MM.1S (cell line): ENCODE measurements at regions not wholly inside any gene's neighbourhood (a gene's known extent, or its start where the extent isn't known, plus 50 kb on each side); places are given as distances from the start of the nearest gene placed in this dataset.

Experiments
- DNase-seq: peaks from one replicate; pipeline ENCODE4 v3.0.0-alpha.2; 2015
- H2AFZ ChIP-seq: fragments of 300-600 bp; sonication (generic); 2 replicates; pipeline ENCODE4 v1.6.0; 2016; ENCODE audit warnings: antibody characterized with exemption, low read length
- H3F3A ChIP-seq: fragments of 300-600 bp; sonication (generic); 2 replicates; pipeline ENCODE4 v1.6.1; 2016; ENCODE audit warnings: mild to moderate bottlenecking, antibody characterized with exemption, low read length, moderate library complexity, mixed read lengths; ENCODE audit not compliant: insufficient read depth
- H3K27ac ChIP-seq: fragments of 300-600 bp; sonication (generic); 2 replicates; pipeline ENCODE4 v1.5.1; 2016; ENCODE audit warnings: mild to moderate bottlenecking, low read length
- H3K27me3 ChIP-seq: fragments of 300-600 bp; sonication (generic); replicated peaks from 2 replicates; pipeline ENCODE4 v1.6.0; 2016; ENCODE audit warnings: low read length; ENCODE audit not compliant: insufficient read depth
- H3K36me3 ChIP-seq: fragments of 300-600 bp; sonication (generic); replicated peaks from 2 replicates; pipeline ENCODE4 v1.6.1; 2016; ENCODE audit warnings: mild to moderate bottlenecking, low read length, mixed read lengths; ENCODE audit not compliant: insufficient read depth
- H3K4me1 ChIP-seq: fragments of 300-600 bp; sonication (generic); 2 replicates; pipeline ENCODE4 v1.6.1; 2016; ENCODE audit warnings: low read length, mixed read lengths
- H3K4me2 ChIP-seq: fragments of 300-600 bp; sonication (generic); 2 replicates; pipeline ENCODE4 v1.6.0; 2016; ENCODE audit warnings: low read depth, low read length
- H3K4me3 ChIP-seq: fragments of 300-600 bp; sonication (generic); 2 replicates; pipeline ENCODE4 v1.5.1; 2016; ENCODE audit warnings: low read length, mixed read lengths
- H3K79me2 ChIP-seq: fragments of 300-600 bp; sonication (generic); 2 replicates; pipeline ENCODE4 v1.6.1; 2016; ENCODE audit warnings: mixed run types, low read length, mixed read lengths
- H3K9ac ChIP-seq: fragments of 300-600 bp; sonication (generic); 2 replicates; pipeline ENCODE4 v1.6.1; 2016; ENCODE audit warnings: low read length, mixed read lengths
- H3K9me2 ChIP-seq: fragments of 300-600 bp; sonication (generic); replicated peaks from 2 replicates; pipeline ENCODE4 v1.6.1; 2016; ENCODE audit warnings: mild to moderate bottlenecking, low read length, mixed read lengths; ENCODE audit not compliant: insufficient read depth
- H3K9me3 ChIP-seq: fragments of 300-600 bp; sonication (generic); replicated peaks from 2 replicates; pipeline ENCODE4 v1.6.1; 2016; ENCODE audit warnings: mild to moderate bottlenecking, low read length, mixed read lengths; ENCODE audit not compliant: insufficient read depth
- H4K20me1 ChIP-seq: fragments of 300-600 bp; sonication (generic); 2 replicates; pipeline ENCODE4 v1.6.1; 2016; ENCODE audit warnings: mild to moderate bottlenecking, low read length, moderate library complexity, mixed read lengths; ENCODE audit not compliant: insufficient read depth
- EZH2 ChIP-seq: fragments of 300-600 bp; sonication (generic); optimal IDR thresholded peaks from 2 replicates; pipeline ENCODE3; 2017; ENCODE audit warnings: low read depth, mild to moderate bottlenecking, antibody characterized with exemption, low read length, mixed read lengths
- EZH2phosphoT487 ChIP-seq: fragments of 300-600 bp; sonication (generic); IDR thresholded peaks from 2 replicates; pipeline ENCODE4 v1.6.1; 2018; ENCODE audit warnings: antibody characterized with exemption, low read length
- TF ChIP-seq, protein P1 (sequence below): fragments of 300-600 bp; sonication (generic); IDR thresholded peaks from 2 replicates; pipeline ENCODE4 v1.5.1; 2016; ENCODE audit warnings: antibody characterized with exemption, low read length, mixed read lengths

- H3K9ac ChIP-seq = no peak overlapping the region
- TF ChIP-seq EZH2phosphoT487 (no peak), EZH2 (no peak)
- TF ChIP-seq, protein P1, sequence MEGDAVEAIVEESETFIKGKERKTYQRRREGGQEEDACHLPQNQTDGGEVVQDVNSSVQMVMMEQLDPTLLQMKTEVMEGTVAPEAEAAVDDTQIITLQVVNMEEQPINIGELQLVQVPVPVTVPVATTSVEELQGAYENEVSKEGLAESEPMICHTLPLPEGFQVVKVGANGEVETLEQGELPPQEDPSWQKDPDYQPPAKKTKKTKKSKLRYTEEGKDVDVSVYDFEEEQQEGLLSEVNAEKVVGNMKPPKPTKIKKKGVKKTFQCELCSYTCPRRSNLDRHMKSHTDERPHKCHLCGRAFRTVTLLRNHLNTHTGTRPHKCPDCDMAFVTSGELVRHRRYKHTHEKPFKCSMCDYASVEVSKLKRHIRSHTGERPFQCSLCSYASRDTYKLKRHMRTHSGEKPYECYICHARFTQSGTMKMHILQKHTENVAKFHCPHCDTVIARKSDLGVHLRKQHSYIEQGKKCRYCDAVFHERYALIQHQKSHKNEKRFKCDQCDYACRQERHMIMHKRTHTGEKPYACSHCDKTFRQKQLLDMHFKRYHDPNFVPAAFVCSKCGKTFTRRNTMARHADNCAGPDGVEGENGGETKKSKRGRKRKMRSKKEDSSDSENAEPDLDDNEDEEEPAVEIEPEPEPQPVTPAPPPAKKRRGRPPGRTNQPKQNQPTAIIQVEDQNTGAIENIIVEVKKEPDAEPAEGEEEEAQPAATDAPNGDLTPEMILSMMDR = no peak
- H3K79me2 ChIP-seq = no peaks in the 10 kb centered on the region
- H3K4me3 ChIP-seq = no peak overlapping the region
- no peaks in the 10 kb centered on the region for H3K9me3 ChIP-seq
- no peaks in the 10 kb centered on the region for H3K27me3 ChIP-seq
- H3K27ac ChIP-seq = no peak overlapping the region
- no peak overlapping the region for H3K4me2 ChIP-seq
- H2AFZ ChIP-seq = no peak overlapping the region
- H3K36me3 ChIP-seq = no peaks in the 10 kb centered on the region
- no peaks in the 10 kb centered on the region for H4K20me1 ChIP-seq
- H3F3A ChIP-seq = no peaks in the 10 kb centered on the region
- DNase-seq = no peak
- no peaks in the 10 kb centered on the region for H3K4me1 ChIP-seq
- no peaks in the 10 kb centered on the region for H3K9me2 ChIP-seq
Measured at GRCh38 chr6:4464638-4465037, 311.6 kb upstream of the CDYL start.

DNA sequence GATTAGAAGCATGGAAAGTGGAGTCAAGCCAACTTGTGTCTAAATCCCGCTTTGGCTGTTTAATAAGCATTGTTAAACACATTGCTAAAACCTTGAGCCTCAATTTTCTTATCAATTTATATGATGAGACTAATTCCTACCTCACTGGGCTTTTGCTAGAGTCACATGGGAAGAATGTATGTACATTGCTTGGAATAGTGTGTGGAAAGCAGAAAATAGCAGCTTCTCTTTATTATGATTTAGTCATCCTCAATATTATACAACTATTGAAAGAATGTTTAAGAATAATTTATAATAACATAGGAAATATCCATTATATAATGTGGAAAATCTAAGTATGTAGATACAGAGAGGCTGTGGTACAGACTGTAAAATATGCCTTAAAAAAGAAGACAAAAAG lies 313.0 kb upstream of the CDYL start:
- Histone ChIP-seq H3K4me1 (no peaks in the 10 kb centered on the region), H3K9me3 (no peaks in the 10 kb centered on the region), H3F3A (no peaks in the 10 kb centered on the region), H2AFZ (no peak overlapping the region), H3K9me2 (no peaks in the 10 kb centered on the region), H3K27me3 (no peaks in the 10 kb centered on the region), H3K4me3 (no peak overlapping the region), H3K4me2 (no peak overlapping the region), H3K79me2 (no peaks in the 10 kb centered on the region), H4K20me1 (no peaks in the 10 kb centered on the region), H3K36me3 (no peaks in the 10 kb centered on the region), H3K9ac (no peak overlapping the region), H3K27ac (no peak overlapping the region)
- DNase-seq = no peak
- TF ChIP-seq EZH2 (no peak), EZH2phosphoT487 (no peak)
- TF ChIP-seq, protein P1 = no peak

GRCh38 chr6:4460586-4461475 lies 315.4 kb upstream of the CDYL start:
- no peaks in the 10 kb centered on the region for H3K36me3 ChIP-seq
- H3F3A ChIP-seq = no peaks in the 10 kb centered on the region
- H3K4me2 ChIP-seq = no peak overlapping the region
- no peak overlapping the region for H3K27ac ChIP-seq
- no peaks in the 10 kb centered on the region for H3K9me2 ChIP-seq
- H3K4me1 ChIP-seq = no peaks in the 10 kb centered on the region
- no peaks in the 10 kb centered on the region for H3K79me2 ChIP-seq
- H3K27me3 ChIP-seq = no peaks in the 10 kb centered on the region
- no peak overlapping the region for H3K9ac ChIP-seq
- no peaks in the 10 kb centered on the region for H4K20me1 ChIP-seq
- no peak overlapping the region for H3K4me3 ChIP-seq
- TF ChIP-seq EZH2phosphoT487 (no peak), EZH2 (no peak)
- TF ChIP-seq, protein P1 = no peak
- DNase-seq = no peak
- H2AFZ ChIP-seq = no peak overlapping the region
- no peaks in the 10 kb centered on the region for H3K9me3 ChIP-seq
